ENCODE measurements at regions not wholly inside any gene's neighbourhood (a gene's known extent, or its start where the extent isn't known, plus 50 kb on each side); places are given as distances from the start of the nearest gene placed in this dataset.

GRCh38 chr11:24312464-24313238, 184.2 kb upstream of the LUZP2 start:
- peak; percentile 1 for DNase-seq (ENCODE audit: low read depth)
- no peak for TF ChIP-seq CTCF (conservative IDR thresholded peaks at IDR 0.05; ENCODE audit: control insufficient read depth, insufficient read depth, low read depth, low read length)
- no peak overlapping the region for H3K4me3 ChIP-seq (ENCODE audit: control insufficient read depth, low read depth, low read length)

- no peak for DNase-seq (ENCODE audit: low read depth)
- TF ChIP-seq CTCF (conservative IDR thresholded peaks at IDR 0.05; ENCODE audit: control insufficient read depth, insufficient read depth, low read depth, low read length), result no peak
- no peak overlapping the region for H3K4me3 ChIP-seq (ENCODE audit: control insufficient read depth, low read depth, low read length)
Observed at GRCh38 chr11:24321229-24321628, 175.6 kb upstream of the LUZP2 start.

GRCh38 chr11:24324211-24324610, 172.6 kb upstream of the LUZP2 start:
- DNase-seq (ENCODE audit: low read depth), result no peak
- no peak overlapping the region for H3K4me3 ChIP-seq (ENCODE audit: control insufficient read depth, low read depth, low read length)
- no peak for TF ChIP-seq CTCF (conservative IDR thresholded peaks at IDR 0.05; ENCODE audit: control insufficient read depth, insufficient read depth, low read depth, low read length)

- no peak for DNase-seq (ENCODE audit: low read depth)
- no peak overlapping the region for H3K4me3 ChIP-seq (ENCODE audit: control insufficient read depth, low read depth, low read length)
- TF ChIP-seq CTCF (conservative IDR thresholded peaks at IDR 0.05; ENCODE audit: control insufficient read depth, insufficient read depth, low read depth, low read length), result no peak
Observed at GRCh38 chr11:24344222-24344621, 152.6 kb upstream of the LUZP2 start.

GRCh38 chr11:24348908-24349307, 147.9 kb upstream of the LUZP2 start:
- DNase-seq (ENCODE audit: low read depth), result no peak
- TF ChIP-seq CTCF (conservative IDR thresholded peaks at IDR 0.05; ENCODE audit: control insufficient read depth, insufficient read depth, low read depth, low read length), result no peak
- no peak overlapping the region for H3K4me3 ChIP-seq (ENCODE audit: control insufficient read depth, low read depth, low read length)

GRCh38 chr11:24351179-24351578, 145.7 kb upstream of the LUZP2 start:
- no peak for DNase-seq (ENCODE audit: low read depth)
- no peak for TF ChIP-seq CTCF (conservative IDR thresholded peaks at IDR 0.05; ENCODE audit: control insufficient read depth, insufficient read depth, low read depth, low read length)
- H3K4me3 ChIP-seq (ENCODE audit: control insufficient read depth, low read depth, low read length), result no peak overlapping the region
